Body of pancreas (tissue), 4 donors: ENCODE measurements at regions not wholly inside any gene's neighbourhood (a gene's known extent, or its start where the extent isn't known, plus 50 kb on each side); places are given as distances from the start of the nearest gene placed in this dataset.

Experiments used
- ATAC-seq: fragments of 150-250 bp; one replicate; pipeline ENCODE4 v1.9.1; 2016
- DNase-seq, 4 donors: peaks; one replicate each; pipeline ENCODE4 v3.0.0-alpha.2; 2019
- H3K27ac ChIP-seq, 4 donors: fragments of 200-600 bp; sonication (generic); 1 replicate in 3 of 4; 2 replicates in 1 of 4; pipeline versions ENCODE4 v1.5.1 to v1.6.1; 2016 to 2019; ENCODE audit warnings: mild to moderate bottlenecking in 1 of 4, mixed read lengths in 1 of 4, moderate library complexity in 1 of 4
- H3K27me3 ChIP-seq, 2 donors: fragments of 200-600 bp; sonication (generic); one replicate each; pipeline ENCODE4 v1.6.0; 2016; ENCODE audit warnings: mild to moderate bottlenecking in 1 of 2
- H3K36me3 ChIP-seq, 2 donors: fragments of 200-600 bp; sonication (generic); replicated peaks in 1 of 2; 2 replicates each; pipeline ENCODE4 v1.5.1; 2016; ENCODE audit warnings: low read depth in 2 of 2; ENCODE audit not compliant: insufficient read depth in 1 of 2
- H3K4me1 ChIP-seq: fragments of 200-600 bp; sonication (generic); one replicate; pipeline ENCODE4 v1.6.0; 2016
- H3K4me3 ChIP-seq, 2 donors: fragments of 200-600 bp; sonication (generic); 1 replicate in 1 of 2; 2 replicates in 1 of 2; pipeline ENCODE4 v1.5.1; 2016 to 2019
- H3K9me3 ChIP-seq, 3 donors: fragments of 200-600 bp; sonication (generic); 1 replicate in 2 of 3; 2 replicates in 1 of 3; pipeline ENCODE4 v1.5.1; 2016
- CTCF ChIP-seq, 7 experiments: fragments of 450-650 bp in 4 of 7; fragments of 200-600 bp in 3 of 7; sonication (generic) in 3 of 7; IDR thresholded peaks; one replicate each; pipeline ENCODE4 v1.5.1; 2016 to 2019; ENCODE audit warnings: antibody characterized with exemption in 7 of 7
- POLR2A ChIP-seq, 3 donors: fragments of 450-650 bp; IDR thresholded peaks; one replicate each; pipeline ENCODE4 v1.6.1; 2016; ENCODE audit warnings: antibody characterized with exemption in 3 of 3, mild to moderate bottlenecking in 2 of 3
- WGBS, 2 donors: methylation state at CpG; one replicate each; pipeline ENCODE4 v1.1.5; 2017; 5-methylcytosine and 5-hydroxymethylcytosine counted together
- intact Hi-C: fragments of 100-400 bp; cut with DNase I; formaldehyde crosslinking; loops from one replicate; pipeline ENCODE4 v1.15.1; 2023

GRCh38 chr1:193538680-193539079 lies 352.3 kb upstream of the B3GALT2 start:
- intact Hi-C loops, result no loop called here

GRCh38 chr1:193538003-193538354 lies 351.6 kb upstream of the B3GALT2 start:
- DNase-seq (no peak), ATAC-seq (no peak)
- intact Hi-C loops, result no loop called here
- TF ChIP-seq CTCF (IDR thresholded peaks at IDR 0.05), result no peak
- TF ChIP-seq POLR2A (IDR thresholded peaks at IDR 0.05), result no peak
- no peak overlapping the region for H3K4me3 ChIP-seq
- no peaks in the 10 kb centered on the region for H3K9me3 ChIP-seq
- no peaks in the 10 kb centered on the region for H3K36me3 ChIP-seq
- H3K27ac ChIP-seq, result no peak overlapping the region
- no peaks in the 10 kb centered on the region for H3K27me3 ChIP-seq
- no peaks in the 10 kb centered on the region for H3K4me1 ChIP-seq
- WGBS, 2 donors, result 72 to 92% methylated on average over 2 of the region's 2 CpGs

More at GRCh38 chr1:193538680-193539079, 352.3 kb upstream of the B3GALT2 start:
- Histone ChIP-seq H3K36me3 (no peaks in the 10 kb centered on the region), H3K27ac (no peak overlapping the region), H3K27me3 (no peaks in the 10 kb centered on the region), H3K4me1 (no peaks in the 10 kb centered on the region), H3K4me3 (no peak overlapping the region), H3K9me3 (no peaks in the 10 kb centered on the region)
- 60 to 64% methylated on average over 6 of the region's 6 CpGs for WGBS, 2 donors
- no peak for ATAC-seq
- no peak for DNase-seq
- TF ChIP-seq CTCF (IDR thresholded peaks at IDR 0.05), result no peak
- no peak for TF ChIP-seq POLR2A (IDR thresholded peaks at IDR 0.05)

GRCh38 chr1:193537266-193538002 lies 351.0 kb upstream of the B3GALT2 start:
- no peaks in the 10 kb centered on the region for H3K36me3 ChIP-seq
- no peaks in the 10 kb centered on the region for H3K27me3 ChIP-seq
- no peaks in the 10 kb centered on the region for H3K4me1 ChIP-seq
- DNase-seq (peak in 1 of 4 donors; percentile 8), ATAC-seq (no peak)
- no peak overlapping the region for H3K27ac ChIP-seq
- intact Hi-C loops, result no loop called here
- no peaks in the 10 kb centered on the region for H3K9me3 ChIP-seq
- TF ChIP-seq CTCF (IDR thresholded peaks at IDR 0.05), result no peak
- TF ChIP-seq POLR2A (IDR thresholded peaks at IDR 0.05), result no peak
- no peak overlapping the region for H3K4me3 ChIP-seq
- WGBS, 2 donors, result 33 to 37% methylated on average over 7 of the region's 7 CpGs

- ATAC-seq, result no peak
- Histone ChIP-seq H3K4me1 (no peaks in the 10 kb centered on the region), H3K9me3 (no peaks in the 10 kb centered on the region), H3K36me3 (no peaks in the 10 kb centered on the region), H3K27me3 (no peaks in the 10 kb centered on the region), H3K4me3 (no peak overlapping the region), H3K27ac (no peak overlapping the region)
- intact Hi-C loops, result no loop called here
- DNase-seq, result no peak
- TF ChIP-seq POLR2A (IDR thresholded peaks at IDR 0.05), result no peak
- no peak for TF ChIP-seq CTCF (IDR thresholded peaks at IDR 0.05)
- 67 to 69% methylated on average over 6 of the region's 6 CpGs for WGBS, 2 donors
These were observed 347.4 kb upstream of the B3GALT2 start for GRCh38 chr1:193533853-193534252.
